ENCODE measurements at regions not wholly inside any gene's neighbourhood (a gene's known extent, or its start where the extent isn't known, plus 50 kb on each side); places are given as distances from the start of the nearest gene placed in this dataset.
"Not testable (repeated sequence)": the region's sequence is repeated elsewhere in the genome, so short reads cannot be mapped to it uniquely, and the experiment has no call there.

DNA sequence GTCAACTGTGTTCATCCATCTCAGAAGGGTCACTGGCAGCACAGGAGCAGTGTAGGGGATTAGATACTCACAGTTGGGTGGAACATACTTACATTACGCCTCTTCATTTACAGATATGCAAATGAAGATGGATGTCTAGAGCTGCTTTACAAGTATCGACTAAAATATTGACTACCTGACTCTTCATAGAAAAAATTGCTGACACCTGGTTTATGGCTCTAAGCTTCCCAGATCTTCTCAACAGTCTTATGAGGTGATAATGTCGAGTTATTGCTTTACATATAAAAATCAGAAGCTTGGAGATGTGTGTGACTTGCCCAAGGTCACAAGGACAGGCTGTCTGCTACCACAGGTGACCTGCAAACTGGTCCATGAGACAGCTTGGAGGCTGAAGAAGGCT lies 677.2 kb downstream of the TYW1 start:
- H3K9me3 ChIP-seq, result peaks cover 0 to 29% of the 10 kb centered on the region in 2 donors

DNA sequence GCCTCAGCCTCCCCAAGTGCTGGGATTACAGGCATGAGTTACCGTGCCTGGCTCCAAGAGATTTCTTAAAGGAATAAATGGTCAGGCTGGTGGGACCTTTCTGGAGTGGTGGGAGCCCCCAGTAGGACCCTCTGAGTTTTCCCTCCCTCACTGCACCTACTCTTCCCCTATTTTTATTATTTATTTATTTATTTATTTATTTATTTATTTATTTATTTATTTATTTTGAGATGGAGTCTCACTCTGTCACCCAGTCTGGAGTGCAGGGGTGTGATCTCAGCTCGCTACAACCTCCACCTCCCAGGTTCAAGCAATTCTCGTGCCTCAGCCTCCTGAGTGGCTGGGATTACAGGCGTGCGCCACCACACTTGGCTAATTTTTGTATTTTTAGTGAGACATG lies 678.2 kb downstream of the TYW1 start:
- not testable (repeated sequence) for H3K4me1 ChIP-seq; H3K36me3 ChIP-seq; DNase-seq (ENCODE audit: low spot score); H3K27ac ChIP-seq; H3K4me3 ChIP-seq; H3K27me3 ChIP-seq
- H3K9me3 ChIP-seq, result peaks cover 0 to 19% of the 10 kb centered on the region in 2 donors

More for the DNA sequence above, 677.2 kb downstream of the TYW1 start:
- no peaks in the 10 kb centered on the region for H3K4me1 ChIP-seq
- no peak overlapping the region for H3K4me3 ChIP-seq
- no peak for DNase-seq (ENCODE audit: low spot score)
- H3K27me3 ChIP-seq, result no peaks in the 10 kb centered on the region
- H3K27ac ChIP-seq, result no peak overlapping the region
- no peaks in the 10 kb centered on the region for H3K36me3 ChIP-seq
- TF ChIP-seq, protein P1, sequence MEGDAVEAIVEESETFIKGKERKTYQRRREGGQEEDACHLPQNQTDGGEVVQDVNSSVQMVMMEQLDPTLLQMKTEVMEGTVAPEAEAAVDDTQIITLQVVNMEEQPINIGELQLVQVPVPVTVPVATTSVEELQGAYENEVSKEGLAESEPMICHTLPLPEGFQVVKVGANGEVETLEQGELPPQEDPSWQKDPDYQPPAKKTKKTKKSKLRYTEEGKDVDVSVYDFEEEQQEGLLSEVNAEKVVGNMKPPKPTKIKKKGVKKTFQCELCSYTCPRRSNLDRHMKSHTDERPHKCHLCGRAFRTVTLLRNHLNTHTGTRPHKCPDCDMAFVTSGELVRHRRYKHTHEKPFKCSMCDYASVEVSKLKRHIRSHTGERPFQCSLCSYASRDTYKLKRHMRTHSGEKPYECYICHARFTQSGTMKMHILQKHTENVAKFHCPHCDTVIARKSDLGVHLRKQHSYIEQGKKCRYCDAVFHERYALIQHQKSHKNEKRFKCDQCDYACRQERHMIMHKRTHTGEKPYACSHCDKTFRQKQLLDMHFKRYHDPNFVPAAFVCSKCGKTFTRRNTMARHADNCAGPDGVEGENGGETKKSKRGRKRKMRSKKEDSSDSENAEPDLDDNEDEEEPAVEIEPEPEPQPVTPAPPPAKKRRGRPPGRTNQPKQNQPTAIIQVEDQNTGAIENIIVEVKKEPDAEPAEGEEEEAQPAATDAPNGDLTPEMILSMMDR (IDR thresholded peaks at IDR 0.05), result no peak

- H3K4me1 ChIP-seq, result no peaks in the 10 kb centered on the region
- H3K27me3 ChIP-seq, result no peaks in the 10 kb centered on the region
- H3K9me3 ChIP-seq, result peaks cover 0 to 14% of the 10 kb centered on the region in 2 donors
- H3K4me3 ChIP-seq, result no peak overlapping the region
- TF ChIP-seq, protein P1 (IDR thresholded peaks at IDR 0.05), result no peak
- no peaks in the 10 kb centered on the region for H3K36me3 ChIP-seq
- no peak overlapping the region for H3K27ac ChIP-seq
- DNase-seq (ENCODE audit: low spot score), result no peak
These were observed 679.3 kb downstream of the TYW1 start for GRCh38 chr7:67675971-67676370.

GRCh38 chr7:67678419-67678818 lies 681.8 kb downstream of the TYW1 start:
- Histone ChIP-seq H3K36me3 (no peaks in the 10 kb centered on the region), H3K27ac (no peak overlapping the region), H3K27me3 (no peaks in the 10 kb centered on the region), H3K4me3 (no peak overlapping the region), H3K4me1 (no peaks in the 10 kb centered on the region), H3K9me3 (peaks cover 0 to 7% of the 10 kb centered on the region in 2 donors)
- TF ChIP-seq, protein P1 (IDR thresholded peaks at IDR 0.05), result no peak
- DNase-seq (ENCODE audit: low spot score), result no peak

DNA sequence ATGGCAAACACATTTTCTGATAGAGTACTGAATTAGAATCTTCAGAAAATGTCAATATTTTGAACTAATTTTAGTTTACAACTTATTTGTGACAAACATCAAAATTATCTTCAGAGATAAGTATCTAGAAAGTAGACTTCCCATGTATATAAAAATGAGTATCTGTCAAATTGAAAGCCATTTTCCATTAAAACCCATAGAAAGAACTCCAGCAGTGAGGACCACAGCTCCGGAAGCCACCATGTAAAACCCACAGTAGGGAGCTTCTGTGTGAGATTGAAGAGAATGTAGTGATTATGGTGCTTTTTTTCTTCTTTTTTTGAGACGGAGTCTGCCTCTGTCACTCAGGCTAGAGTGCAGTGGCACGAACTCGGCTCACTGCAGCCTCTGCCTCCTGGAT lies 687.0 kb downstream of the TYW1 start:
- Histone ChIP-seq H3K4me3 (no peak overlapping the region), H3K4me1 (no peaks in the 10 kb centered on the region), H3K27me3 (no peaks in the 10 kb centered on the region), H3K36me3 (no peaks in the 10 kb centered on the region), H3K9me3 (no peaks in the 10 kb centered on the region), H3K27ac (no peak overlapping the region)
- DNase-seq (ENCODE audit: low spot score), result no peak
- TF ChIP-seq, protein P1 (IDR thresholded peaks at IDR 0.05), result no peak

DNA sequence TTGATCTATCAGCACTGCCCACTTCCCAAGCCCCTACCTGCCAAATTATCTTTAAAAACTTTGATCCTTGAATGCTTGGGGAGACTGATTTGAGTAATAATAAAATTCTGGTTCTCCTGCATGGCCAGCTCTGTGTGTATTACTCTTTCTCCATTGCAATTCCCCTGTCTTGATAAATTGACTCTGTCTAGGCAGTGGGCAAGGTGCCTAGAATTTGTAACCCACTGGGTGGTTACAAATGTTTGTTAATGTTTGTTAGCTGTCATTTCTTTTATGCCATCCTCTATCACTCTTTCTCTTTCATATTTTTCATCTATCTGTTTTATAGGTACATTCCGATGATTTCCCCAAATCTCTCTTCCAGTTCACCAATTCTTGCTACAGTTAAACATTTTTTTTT lies 694.1 kb downstream of the TYW1 start:
- no peak for DNase-seq (ENCODE audit: low spot score)
- Histone ChIP-seq H3K36me3 (no peaks in the 10 kb centered on the region), H3K4me1 (no peaks in the 10 kb centered on the region), H3K9me3 (peaks cover 0 to 6% of the 10 kb centered on the region in 2 donors), H3K27me3 (no peaks in the 10 kb centered on the region), H3K27ac (no peak overlapping the region), H3K4me3 (no peak overlapping the region)
- TF ChIP-seq, protein P1 (IDR thresholded peaks at IDR 0.05), result no peak
